Activated CD4-positive, CD25-positive, alpha-beta regulatory T cell treated with anti-CD3 and anti-CD28 coated beads, Interleukin-2, amount 50 U/mL, for 72 hours (primary cell): ENCODE measurements at regions not wholly inside any gene's neighbourhood (a gene's known extent, or its start where the extent isn't known, plus 50 kb on each side); places are given as distances from the start of the nearest gene placed in this dataset.

ENCODE experiments used
- DNase-seq: peaks from one replicate; pipeline ENCODE4 v3.0.0; 2021

DNA sequence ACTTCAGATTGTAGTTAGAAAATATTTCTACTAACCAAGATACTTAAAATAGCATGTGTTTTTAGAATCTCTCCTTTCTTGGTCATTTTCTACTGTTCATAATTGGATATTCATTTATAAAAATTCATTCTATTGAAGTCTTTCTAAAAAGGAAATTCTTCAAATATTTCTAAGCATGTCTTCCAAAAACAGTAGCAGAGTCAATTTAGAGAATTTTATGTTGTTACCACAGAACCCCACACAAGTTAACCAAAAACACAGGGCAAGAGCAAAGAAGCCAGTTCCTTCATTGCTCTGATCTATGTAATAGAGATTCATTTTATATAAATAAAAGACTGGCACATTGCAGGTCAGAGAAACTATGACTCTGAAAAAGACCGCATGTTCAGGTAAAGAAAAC, 345.1 kb upstream of the PITX2 start:
- DNase-seq, result no peak

DNA sequence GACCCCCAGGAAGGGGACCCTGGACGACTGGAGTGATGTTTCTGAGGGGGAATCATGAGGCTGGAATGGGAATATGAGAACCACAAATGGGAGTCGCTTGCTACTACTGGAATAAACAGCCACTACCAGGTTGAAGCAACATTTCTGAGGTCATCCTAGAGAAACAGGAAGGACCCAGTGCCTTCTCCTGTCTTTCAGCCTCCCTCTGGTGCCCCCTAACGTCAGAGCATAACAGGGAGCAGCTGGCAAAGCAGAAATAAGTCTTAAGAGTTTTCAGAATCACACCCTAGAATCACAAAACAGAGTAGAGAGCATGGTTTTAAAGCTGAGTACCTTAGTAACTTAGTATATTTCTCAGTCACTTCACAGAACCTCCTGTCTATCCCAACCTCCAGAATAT, 347.8 kb upstream of the PITX2 start:
- no peak for DNase-seq

DNA sequence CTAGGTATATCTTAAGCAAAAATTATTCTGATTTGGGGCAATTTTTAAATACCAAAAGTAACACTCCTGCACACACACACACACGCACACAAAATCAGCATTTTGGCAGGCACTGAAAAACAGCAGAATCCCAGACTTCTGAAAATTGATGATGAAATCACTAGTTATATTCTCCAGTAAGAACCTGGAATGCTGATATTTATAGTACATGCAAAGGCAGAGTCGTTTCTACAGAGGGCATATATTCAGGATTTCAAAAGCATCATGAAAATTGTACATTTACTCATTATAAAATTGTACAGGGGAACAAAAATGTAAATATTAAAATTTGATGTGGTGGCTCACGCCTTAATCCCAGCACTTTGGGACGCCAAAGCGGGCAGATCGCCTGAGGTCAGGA, 352.5 kb upstream of the PITX2 start:
- DNase-seq, result no peak

DNA sequence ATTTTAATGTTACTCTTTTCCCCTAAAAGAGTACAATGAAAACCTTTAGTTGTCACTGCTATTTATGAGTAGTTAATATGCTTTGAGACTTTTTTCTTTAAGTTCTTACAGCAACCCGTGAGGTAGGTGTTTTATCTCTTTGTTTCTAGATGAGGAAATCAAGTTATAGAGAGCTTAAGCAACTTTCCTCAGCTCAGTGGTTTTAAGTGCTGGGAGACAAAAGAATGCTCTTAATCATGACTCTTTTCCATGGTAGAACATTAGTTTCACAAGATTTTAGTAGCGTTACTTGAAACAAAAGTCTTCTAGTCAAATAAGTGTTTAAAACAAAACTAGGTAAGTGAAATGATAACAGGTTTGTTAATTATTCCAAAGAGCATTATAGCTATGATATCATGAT, 354.7 kb upstream of the PITX2 start:
- DNase-seq, result no peak

DNA sequence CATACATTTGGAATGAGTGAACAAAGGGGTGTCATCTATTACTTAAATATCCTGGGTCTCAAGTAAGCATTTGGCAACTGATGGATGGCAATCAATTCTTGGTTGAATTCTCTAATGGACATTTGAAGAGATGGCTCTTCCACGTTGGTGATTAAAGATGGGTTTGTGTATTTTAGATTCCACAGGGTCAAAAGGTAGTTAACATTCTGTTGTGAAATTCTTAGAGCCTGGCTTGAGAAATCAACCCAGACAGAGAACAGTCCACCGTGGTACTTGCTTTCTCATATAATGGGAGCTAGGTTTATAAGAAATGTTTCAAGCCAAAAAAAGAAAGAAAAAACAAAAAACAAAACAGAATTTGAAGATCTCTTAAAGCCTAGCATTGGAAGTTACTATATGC, 355.9 kb upstream of the PITX2 start:
- DNase-seq, result no peak

DNA sequence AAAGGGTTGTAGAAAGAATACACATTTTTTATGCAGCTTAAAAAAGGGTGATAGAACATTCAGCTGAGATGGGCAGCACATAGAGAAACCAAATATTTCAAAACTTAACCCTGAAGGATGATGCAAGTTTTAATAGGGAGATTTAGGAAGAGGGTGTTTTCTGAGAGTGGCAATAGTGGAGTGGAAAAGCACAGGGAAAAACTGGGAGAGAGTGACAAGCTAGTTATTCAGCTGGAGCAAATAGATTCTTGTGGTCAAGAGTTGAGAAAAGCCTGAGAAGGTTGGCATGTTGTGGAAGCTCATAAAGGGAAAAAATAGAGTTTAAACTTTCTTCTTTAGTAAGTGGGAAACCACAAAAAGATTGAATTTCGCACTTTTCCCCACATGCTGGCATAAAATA, 359.6 kb upstream of the PITX2 start:
- DNase-seq, result no peak

DNA sequence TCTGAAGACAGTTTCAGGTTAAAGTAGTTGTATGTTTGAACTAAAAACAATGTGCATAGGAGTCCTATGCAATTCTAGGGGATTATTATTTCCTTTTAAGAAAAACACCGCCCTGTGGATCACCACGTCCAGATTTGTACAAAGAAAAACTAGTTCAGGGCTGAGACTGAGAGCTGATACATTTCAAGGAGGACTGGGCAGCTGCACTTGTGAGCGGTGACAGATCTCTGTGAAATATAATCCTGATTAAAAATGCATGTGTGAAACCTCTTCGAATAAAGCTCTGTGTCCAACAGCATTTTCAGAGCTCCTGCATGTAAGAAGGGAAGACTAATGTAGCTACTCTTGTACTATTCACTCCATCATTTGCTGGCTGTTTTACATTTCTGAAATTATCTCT, 365.8 kb upstream of the PITX2 start:
- DNase-seq, result no peak

DNA sequence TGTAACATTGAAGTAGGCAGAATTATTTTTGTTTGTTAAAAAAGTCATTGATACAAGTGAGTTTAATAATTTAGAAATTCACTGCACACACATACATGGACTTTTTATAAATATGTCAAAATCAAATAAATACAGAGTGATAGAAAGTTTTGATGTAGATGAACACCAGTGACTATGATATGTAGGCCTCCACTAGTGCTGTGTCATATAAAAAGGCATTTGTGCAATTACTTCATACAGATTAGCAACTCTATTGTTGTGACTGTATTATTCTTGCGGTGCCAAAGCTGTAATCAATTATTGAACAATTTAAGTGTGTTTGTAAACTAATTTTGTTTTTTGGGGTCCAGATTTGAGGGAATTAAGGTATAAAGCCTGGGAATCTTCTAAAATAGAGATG, 366.2 kb upstream of the PITX2 start:
- no peak for DNase-seq

DNA sequence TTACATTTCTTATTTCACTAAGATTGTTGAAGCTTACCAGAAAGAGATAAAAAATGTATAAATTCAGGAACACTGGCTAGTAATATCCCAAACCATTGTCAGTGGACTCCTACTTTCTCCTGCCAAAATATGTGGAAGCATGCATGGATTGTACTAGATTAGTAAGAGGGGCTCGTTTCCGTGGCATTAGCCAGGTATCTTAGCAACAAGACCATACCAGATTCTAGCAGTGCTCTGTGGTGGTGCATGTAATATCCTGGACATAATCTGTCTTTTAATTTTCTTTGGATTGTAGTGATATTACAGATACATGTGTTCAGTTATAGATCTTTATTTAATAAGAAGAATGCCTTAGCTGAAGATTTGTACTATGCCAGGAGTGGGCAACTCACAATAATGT, 371.9 kb upstream of the PITX2 start:
- DNase-seq, result no peak

DNA sequence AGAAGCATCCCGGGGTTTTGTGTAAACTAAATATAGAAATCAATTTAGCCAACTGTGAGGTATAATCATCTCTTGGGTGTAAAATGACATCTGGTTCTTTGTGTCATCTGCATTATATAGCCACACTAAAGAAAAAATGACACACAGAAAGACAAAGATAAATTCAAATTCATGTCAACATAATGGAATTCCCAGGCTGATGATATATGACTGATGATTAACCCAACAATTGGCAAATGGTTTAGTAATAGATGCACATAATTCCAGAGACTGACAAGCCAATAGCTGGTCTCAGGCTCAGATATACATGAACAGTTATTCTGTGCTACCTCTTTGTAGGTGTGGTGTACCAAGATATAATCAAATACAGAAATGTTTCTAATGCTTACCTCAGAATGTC, 375.4 kb upstream of the PITX2 start:
- no peak for DNase-seq

DNA sequence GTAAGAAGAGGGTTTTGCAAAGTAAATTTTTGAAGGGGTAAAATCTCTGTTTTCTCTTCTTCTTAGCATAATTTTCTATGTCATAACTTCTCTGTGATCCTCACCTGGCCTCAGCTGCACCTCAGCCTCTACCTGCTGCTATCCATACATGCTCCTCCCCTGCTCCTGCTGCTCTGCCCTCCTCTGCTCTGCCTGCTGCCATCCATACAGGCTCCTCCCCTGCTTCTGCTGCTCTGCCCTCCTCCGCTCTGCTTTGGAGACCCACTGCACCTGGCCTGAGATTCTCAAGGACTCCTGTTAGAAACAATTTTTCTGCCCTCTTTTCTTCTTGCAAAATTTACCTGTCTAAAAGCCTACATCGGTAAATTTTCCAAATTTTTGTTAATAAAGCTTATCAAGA, 388.6 kb upstream of the PITX2 start:
- DNase-seq, result no peak

DNA sequence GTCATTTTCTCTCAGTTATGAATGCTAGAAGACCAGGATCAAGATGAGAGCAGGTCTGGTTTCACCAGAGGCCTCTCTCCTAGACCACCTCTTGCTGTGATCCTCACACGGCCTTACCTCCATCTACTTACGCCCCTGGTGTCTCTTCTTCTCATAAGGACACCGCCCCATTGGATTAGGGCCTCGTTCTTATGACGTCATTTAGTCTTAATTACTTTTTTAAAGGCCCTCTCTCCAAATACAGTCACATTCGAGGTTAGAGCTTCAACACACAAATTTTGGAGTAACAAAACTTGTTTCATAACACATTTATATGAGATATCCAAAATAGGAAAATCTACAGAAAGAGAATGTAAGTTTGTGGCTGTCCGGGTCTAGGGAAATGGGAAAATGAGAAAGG, 391.0 kb upstream of the PITX2 start:
- no peak for DNase-seq

DNA sequence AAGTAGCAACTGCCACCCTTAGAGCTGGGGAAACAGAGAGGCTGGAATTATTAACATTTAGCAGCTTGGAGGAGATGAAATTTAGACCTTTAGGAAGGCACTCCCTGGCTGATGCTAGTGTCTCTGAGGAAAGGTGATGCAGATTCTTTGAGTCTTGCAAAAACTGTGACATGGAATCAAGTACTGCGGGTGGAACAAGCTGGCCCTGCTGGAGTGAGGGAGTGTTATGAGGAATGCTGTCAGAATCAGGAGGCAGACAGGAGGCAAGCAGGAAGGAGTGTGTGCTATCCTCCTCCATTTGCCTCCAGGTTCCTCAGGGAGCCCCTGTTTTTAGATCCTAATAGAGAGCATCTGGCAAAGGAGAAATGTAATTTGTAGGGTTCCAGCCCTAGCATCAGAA, 391.7 kb upstream of the PITX2 start:
- DNase-seq, result no peak

DNA sequence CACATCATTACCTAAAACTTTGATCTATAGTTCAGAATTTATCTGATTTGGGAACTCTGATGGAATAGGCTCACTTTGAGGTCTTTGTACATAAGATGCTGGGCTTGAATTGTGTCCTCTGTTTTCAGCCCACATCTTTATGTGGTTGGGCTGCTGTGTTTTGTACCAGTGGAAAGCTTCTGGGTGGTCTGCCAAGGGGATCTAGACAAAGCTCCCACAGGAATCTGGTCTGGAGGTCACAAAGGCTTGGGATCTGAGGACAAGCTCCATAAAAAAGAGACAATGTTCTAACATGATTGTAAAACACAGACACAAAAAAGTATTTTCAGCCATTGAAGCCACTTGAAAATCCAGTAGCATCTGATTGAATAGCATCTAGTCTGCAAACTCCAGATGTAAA, 393.5 kb upstream of the PITX2 start:
- no peak for DNase-seq

DNA sequence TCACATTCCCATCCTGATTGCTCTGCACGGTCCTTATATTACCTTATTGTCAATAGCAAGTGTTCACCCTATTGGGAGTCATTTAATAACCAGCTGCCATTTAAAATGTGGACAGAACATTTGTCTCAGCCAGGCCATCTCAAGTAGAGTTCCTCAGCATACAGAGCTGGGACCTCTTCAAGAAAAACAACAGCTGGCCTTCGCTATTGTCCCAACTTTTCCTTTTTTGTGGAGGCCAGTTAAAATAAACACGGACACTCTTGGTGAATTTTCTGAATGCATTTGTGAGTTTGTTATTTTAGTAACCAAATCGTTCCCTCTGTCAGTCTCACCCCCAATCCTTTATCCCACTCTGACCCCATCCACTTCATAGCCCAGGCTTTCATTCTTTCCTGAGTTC, 395.3 kb upstream of the PITX2 start:
- DNase-seq, result no peak

DNA sequence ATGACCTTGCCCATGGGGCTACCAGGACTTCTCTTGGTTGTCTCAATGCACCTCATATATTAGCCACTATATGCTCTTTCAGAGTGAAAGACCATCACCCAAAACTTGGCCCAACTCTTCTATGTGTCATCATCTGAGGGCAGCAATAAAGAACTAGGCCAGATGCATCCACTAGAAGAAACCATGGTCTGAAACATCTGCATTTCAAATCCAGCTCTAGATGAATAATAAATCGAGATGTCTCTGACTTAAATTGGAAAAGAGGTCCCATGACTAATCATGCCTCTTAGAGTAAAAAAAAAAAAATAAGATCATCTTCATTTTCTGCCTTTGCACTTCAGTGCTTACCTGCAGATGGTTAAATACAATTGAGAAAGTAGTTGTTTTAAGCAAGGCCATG, 397.6 kb upstream of the PITX2 start:
- no peak for DNase-seq

DNA sequence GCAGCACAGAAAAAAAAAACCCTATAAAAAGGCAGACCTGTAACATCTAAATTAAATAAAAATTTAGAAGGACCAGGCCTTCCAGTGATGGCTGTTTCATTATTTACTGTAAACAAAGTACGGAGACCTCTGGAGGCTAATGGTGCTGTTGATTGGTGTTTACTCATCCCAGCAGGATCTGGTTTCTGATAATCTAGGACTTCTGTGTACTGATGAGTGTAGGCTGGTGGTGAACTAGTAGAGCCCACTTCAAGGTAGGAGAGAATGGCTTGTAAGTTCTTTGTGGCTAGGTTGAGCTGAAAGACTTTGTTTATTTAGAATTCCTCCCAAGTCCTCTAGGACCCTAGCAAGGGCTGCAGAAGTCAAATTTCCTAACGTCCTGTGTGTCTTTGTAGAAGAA, 398.1 kb upstream of the PITX2 start:
- no peak for DNase-seq

DNA sequence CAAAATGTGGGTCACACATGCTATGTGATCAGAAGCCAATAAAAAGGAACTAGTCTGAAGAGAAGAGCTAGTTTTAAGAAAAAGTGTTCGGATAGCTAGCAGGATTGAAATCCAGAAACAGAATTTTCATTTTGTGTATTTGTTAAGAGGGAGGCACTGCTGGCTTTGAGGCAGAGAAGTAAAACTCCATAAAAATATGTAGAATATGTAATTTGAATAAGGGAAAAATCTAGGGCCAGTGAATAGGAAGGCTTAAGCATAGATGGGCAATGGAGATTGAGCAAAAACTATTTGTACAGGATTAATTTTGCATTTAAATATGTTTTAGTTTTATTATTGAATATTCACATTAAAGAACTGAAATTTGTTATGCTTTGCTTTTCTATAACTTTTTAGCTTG, 399.9 kb upstream of the PITX2 start:
- no peak for DNase-seq

DNA sequence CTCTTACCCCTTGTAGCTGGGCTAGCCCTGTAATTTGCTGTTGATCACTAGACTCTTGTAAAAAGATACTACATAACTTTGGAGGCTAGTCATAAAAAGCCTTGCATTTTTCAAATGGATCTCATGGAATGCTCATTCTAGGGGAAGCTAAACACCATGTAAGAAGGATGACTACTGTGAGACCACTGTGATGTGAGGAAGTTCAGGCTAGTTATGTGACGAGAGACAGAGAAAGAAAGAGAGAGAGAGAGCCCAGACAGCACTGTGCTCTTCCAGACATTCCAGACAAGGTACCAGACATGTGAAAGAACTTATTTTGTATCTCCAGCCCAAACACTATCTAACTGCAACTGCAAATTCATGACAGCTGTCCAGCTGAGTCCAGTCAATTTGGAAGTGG, 404.6 kb upstream of the PITX2 start:
- DNase-seq, result no peak

DNA sequence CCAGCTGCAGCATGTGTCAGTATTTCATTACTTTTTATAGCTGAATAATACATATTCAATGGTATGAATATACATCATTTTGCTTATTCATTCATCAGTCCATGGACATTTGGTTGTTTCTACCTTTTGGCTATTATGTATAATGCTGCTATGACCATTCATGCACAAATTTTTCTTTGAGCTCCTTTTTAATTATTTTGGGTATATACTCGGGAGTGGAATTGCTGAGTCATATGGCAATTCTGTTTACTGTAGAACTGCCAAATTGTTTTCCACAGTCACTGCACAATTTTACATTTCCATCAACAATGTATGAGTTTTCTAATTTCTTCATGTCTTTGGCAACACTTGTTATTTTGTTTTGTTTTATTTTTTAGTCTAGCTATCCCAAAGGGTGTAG, 405.9 kb upstream of the PITX2 start:
- DNase-seq, result no peak

DNA sequence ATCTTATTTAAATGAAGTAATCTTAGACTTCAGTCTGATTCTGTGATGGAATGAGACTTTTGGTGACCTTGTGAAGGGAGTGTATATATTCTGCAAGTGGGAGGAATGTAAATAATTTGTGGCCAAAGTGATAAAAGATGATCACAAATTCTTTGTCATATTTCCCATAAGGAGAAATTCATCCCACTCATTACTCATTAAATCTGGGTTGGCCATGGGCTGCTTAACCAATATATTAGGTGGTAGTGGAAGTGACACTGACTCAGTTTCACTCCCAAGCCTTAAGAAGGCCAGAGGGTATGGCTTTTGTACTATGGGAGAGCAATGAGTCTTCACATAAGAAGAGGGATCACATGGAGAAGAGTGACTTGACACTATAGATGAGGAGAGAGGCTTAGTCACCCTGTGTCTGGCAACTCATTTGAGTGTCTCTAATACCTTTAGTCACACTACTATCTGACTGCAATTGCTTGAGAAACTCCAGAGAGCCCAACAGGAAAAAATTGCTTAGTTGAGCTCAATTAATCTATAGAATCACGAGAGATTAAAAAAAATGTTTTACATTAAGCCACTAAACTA, 408.2 kb upstream of the PITX2 start:
- DNase-seq, result no peak

DNA sequence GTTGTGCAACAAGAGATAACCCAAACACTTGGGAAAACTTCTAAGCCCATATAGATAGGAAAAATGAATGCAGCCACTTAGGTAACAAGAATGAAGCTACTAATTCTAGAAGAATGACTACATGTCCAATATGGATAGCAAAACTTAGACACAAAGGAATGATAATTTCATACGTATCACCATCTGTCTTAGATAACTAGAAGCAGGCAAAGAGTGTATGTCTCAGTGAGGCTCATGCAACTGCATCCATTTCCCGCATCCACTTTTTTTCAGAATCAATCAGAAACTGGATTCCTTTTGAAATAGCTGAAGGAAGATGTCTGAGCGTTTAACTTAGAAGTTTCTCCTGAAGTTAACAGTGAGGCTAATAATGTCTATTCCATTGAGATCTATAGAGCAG, 408.7 kb upstream of the PITX2 start:
- DNase-seq, result no peak

DNA sequence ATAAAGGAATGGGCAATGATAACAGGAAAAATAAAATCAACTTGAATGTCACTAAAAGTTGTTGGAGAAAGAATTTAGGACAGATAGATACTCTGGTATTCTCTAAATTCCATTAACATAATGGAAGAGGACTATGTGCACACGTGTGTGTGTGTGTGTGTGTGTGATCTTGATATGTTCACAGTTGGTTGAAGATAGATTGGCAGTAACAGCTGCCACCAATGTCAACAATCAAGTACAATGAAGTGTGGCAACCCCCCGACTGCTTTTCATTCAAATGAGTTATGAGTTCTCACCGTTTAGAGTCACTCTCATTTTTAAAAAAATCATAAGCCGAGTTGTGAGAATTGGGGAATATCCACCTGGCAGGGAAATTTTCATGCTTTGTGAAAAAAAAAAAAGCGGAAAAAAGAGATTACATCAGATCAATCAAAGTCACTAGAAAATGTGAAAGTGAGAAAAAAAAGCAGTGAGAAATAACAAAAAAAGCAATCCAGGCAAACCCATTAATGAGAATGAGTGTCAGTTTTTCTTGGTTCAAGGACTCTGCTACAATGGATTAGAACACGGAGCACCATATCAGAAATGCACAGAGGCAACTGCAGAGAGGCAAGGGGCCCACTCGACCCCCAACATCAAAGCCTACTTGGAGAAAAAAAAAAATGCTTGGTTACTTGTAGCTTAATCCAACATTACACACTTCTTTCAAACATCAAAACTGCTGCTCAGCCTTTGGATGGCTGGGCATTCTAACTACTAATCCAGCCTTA, 414.9 kb upstream of the PITX2 start:
- no peak for DNase-seq

DNA sequence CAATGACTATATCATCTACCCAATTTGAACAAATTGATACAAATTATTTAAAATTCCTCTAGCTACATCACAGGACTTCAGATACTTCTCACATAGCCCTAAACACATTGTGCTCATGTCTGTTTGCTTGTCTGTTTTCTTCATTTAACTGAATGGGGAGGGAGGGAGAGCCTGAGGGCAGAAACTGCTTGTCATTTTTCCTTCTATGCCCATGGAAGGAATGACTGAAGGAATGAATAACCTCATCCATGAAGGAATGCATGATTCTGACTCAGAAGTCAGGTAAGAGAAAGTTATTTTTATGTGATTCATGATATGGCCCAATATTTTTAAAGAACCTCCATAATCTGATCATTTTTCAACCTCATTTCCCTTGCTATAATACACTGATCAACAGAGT, 418.0 kb upstream of the PITX2 start:
- no peak for DNase-seq

DNA sequence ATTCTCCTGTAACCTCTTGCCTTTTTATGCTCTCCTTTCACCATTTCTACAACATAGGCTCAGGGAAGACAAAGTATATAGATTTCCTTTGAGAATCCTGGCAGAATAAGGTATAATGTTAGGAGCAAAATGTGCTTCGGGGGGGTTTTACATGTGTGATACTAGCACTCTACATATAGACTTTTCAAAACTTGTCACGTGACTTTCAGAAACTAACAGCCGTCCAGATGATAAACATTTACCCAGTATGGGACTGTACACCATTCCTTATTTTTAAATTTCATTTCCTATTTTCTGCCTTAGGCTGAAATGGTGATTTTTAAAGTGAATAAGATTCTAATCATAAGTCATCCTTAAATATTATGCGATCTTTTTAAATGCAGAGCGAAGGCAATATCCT, 420.4 kb upstream of the PITX2 start:
- no peak for DNase-seq
